HepG2 (cell line): ENCODE measurements at regions not wholly inside any gene's neighbourhood (a gene's known extent, or its start where the extent isn't known, plus 50 kb on each side); places are given as distances from the start of the nearest gene placed in this dataset.

ENCODE experiments used
- ATAC-seq: fragments of 200-7000 bp; cut with Tn5 transposase; 3 replicates; pipeline ENCODE4 v1.9.1; 2020; ENCODE audit warnings: mild to moderate bottlenecking, moderate library complexity
- BruUV-seq: library from RNA; stranded (reverse); fragments of 400-500 nt; replicated peaks from 2 replicates; lab custom pipeline; 2021; lab: Mats Ljungman, UMichigan
- CTCF ChIA-PET: fragments of 300-600 bp; formaldehyde crosslinking; extraction: SDS; loops from one replicate; lab custom pipeline; 2021; ENCODE audit warnings: low total read pairs, inconsistent platforms, low intra/inter-chr PET ratio; lab: Yijun Ruan, JAX
- POLR2A ChIA-PET: fragments of 350-600 bp; sonication (Branson Sonifier 250); formaldehyde crosslinking; loops from one replicate; lab custom pipeline; 2020; ENCODE audit warnings: antibody characterized with exemption, inconsistent platforms; lab: Yijun Ruan, JAX
- DNase-seq: peaks from one replicate; pipeline ENCODE4 v3.0.0-alpha.2; 2015; ENCODE audit warnings: low spot score
- FAIRE-seq: peaks from 3 replicates; lab custom pipeline; 2011; peaks lifted over from hg19 to GRCh38; lab: Jason Lieb, UNC
- H2AFZ ChIP-seq: one replicate; pipeline ENCODE4 v1.6.1; 2011; ENCODE audit warnings: low read length, inconsistent platforms
- H3K27ac ChIP-seq: fragments of 300-600 bp; 3 replicates; pipeline ENCODE4 v1.8.0; 2011; ENCODE audit warnings: mixed run types, mild to moderate bottlenecking, mixed read lengths, low read length, inconsistent platforms; ENCODE audit not compliant: insufficient read depth; ENCODE audit errors: extremely low read length
- H3K27me3 ChIP-seq, 2 experiments: fragments of 200-600 bp in 1 of 2; 2 replicates in 1 of 2; 3 replicates in 1 of 2; pipeline versions ENCODE4 v1.6.0 to v1.8.0; 2011; ENCODE audit warnings: low read length in 2 of 2, mild to moderate bottlenecking in 2 of 2, moderate library complexity in 2 of 2, inconsistent platforms in 1 of 2; ENCODE audit not compliant: insufficient read depth in 2 of 2, control insufficient read depth in 1 of 2
- H3K36me3 ChIP-seq, 2 experiments: fragments of 200-600 bp in 1 of 2; replicated peaks in 1 of 2; 2 replicates in 1 of 2; 3 replicates in 1 of 2; pipeline versions ENCODE4 v1.5.1 to v1.8.0; 2011; ENCODE audit warnings: low read length in 2 of 2, inconsistent platforms in 1 of 2; ENCODE audit not compliant: insufficient read depth in 2 of 2, control insufficient read depth in 1 of 2
- H3K4me1 ChIP-seq: 2 replicates; pipeline ENCODE4 v1.5.1; 2012; ENCODE audit warnings: low read length, inconsistent platforms; ENCODE audit not compliant: insufficient read depth
- H3K4me2 ChIP-seq: 2 replicates; pipeline ENCODE4 v1.6.0; 2011; ENCODE audit warnings: low read depth, low read length, inconsistent platforms
- H3K4me3 ChIP-seq, 3 experiments: fragments of 200-600 bp in 1 of 3; sonication (generic), shearing (Covaris generic) in 1 of 3; replicated peaks in 1 of 3; 2 replicates each; pipeline ENCODE4 v1.5.1; 2011 to 2016; ENCODE audit warnings: low read length in 3 of 3, inconsistent platforms in 2 of 3, low read depth in 2 of 3, mild to moderate bottlenecking in 2 of 3, control low read depth in 1 of 3, mixed read lengths in 1 of 3; ENCODE audit not compliant: insufficient read depth in 1 of 3
- H3K79me2 ChIP-seq: one replicate; pipeline ENCODE4 v1.6.1; 2011; ENCODE audit warnings: low read length, inconsistent platforms; ENCODE audit not compliant: insufficient read depth
- H3K9ac ChIP-seq: 2 replicates; pipeline ENCODE4 v1.6.0; 2011; ENCODE audit warnings: mild to moderate bottlenecking, low read depth, low read length, inconsistent platforms; ENCODE audit not compliant: insufficient read depth
- H3K9me3 ChIP-seq: 2 replicates; pipeline ENCODE4 v1.5.1; 2012; ENCODE audit warnings: mild to moderate bottlenecking, low read length
- H4K20me1 ChIP-seq: 2 replicates; pipeline ENCODE4 v1.6.0; 2011; ENCODE audit warnings: inconsistent platforms, mild to moderate bottlenecking, low read length, moderate library complexity; ENCODE audit not compliant: insufficient read depth
- ATF3 ChIP-seq: sonication (generic); formaldehyde crosslinking; IDR thresholded peaks from 2 replicates; pipeline ENCODE4 v1.4.0; 2020; ENCODE audit warnings: missing genetic modification reagents
- GLMP ChIP-seq: sonication (generic); formaldehyde crosslinking; IDR thresholded peaks from 2 replicates; pipeline ENCODE4 v1.9.0; 2021; ENCODE audit warnings: missing genetic modification reagents, mild to moderate bottlenecking, borderline replicate concordance
- KLF6 ChIP-seq: IDR thresholded peaks from 2 replicates; pipeline ENCODE4 v1.8.0; 2016; ENCODE audit warnings: missing biosample characterization, missing genetic modification reagents
- MAFG ChIP-seq: sonication (generic); formaldehyde crosslinking; IDR thresholded peaks from 2 replicates; pipeline ENCODE4 v1.5.1; 2020; ENCODE audit warnings: mild to moderate bottlenecking, missing genetic modification reagents
- PHF21A ChIP-seq: sonication (generic); formaldehyde crosslinking; IDR thresholded peaks from 2 replicates; pipeline ENCODE4 v1.5.0; 2020; ENCODE audit warnings: mild to moderate bottlenecking, missing genetic modification reagents
- PLSCR1 ChIP-seq: sonication (generic); formaldehyde crosslinking; IDR thresholded peaks from 2 replicates; pipeline ENCODE4 v1.5.0; 2020; ENCODE audit warnings: missing genetic modification reagents, mild to moderate bottlenecking, borderline replicate concordance
- TRAFD1 ChIP-seq: sonication (generic); formaldehyde crosslinking; IDR thresholded peaks from 2 replicates; pipeline ENCODE4 v1.5.1; 2020; ENCODE audit warnings: missing genetic modification reagents, mild to moderate bottlenecking, borderline replicate concordance
- ZFP91 ChIP-seq: sonication (generic); formaldehyde crosslinking; IDR thresholded peaks from 2 replicates; pipeline ENCODE4 v1.9.0; 2022; ENCODE audit warnings: missing genetic modification reagents, mild to moderate bottlenecking, borderline replicate concordance
- ZNF160 ChIP-seq: sonication (generic); formaldehyde crosslinking; IDR thresholded peaks from 2 replicates; pipeline ENCODE4 v1.8.0; 2022; ENCODE audit warnings: mild to moderate bottlenecking, inconsistent platforms, missing genetic modification reagents
- ZNF282 ChIP-seq: fragments of 450-650 bp; IDR thresholded peaks from 2 replicates; pipeline ENCODE4 v1.6.1; 2018; ENCODE audit not compliant: partially characterized antibody
- ZNF451 ChIP-seq: sonication (generic); formaldehyde crosslinking; IDR thresholded peaks from 2 replicates; pipeline ENCODE4 v1.5.0; 2020; ENCODE audit warnings: mild to moderate bottlenecking, missing genetic modification reagents
- ZNF563 ChIP-seq: sonication (generic); formaldehyde crosslinking; IDR thresholded peaks from 2 replicates; pipeline ENCODE4 v1.8.0; 2022; ENCODE audit warnings: mild to moderate bottlenecking, moderate library complexity, missing genetic modification reagents
- ZNF704 ChIP-seq: sonication (generic); formaldehyde crosslinking; IDR thresholded peaks from 2 replicates; pipeline ENCODE4 v1.8.1; 2023; ENCODE audit warnings: mild to moderate bottlenecking, inconsistent platforms, moderate library complexity, missing genetic modification reagents, borderline replicate concordance
- ZNF749 ChIP-seq: sonication (generic); formaldehyde crosslinking; IDR thresholded peaks from 2 replicates; pipeline ENCODE4 v1.8.0; 2022; ENCODE audit warnings: mild to moderate bottlenecking, missing genetic modification reagents, moderate library complexity, borderline replicate concordance
- ZNF83 ChIP-seq: sonication (generic); formaldehyde crosslinking; IDR thresholded peaks from 2 replicates; pipeline ENCODE4 v1.4.0; 2020; ENCODE audit warnings: missing genetic modification reagents, mild to moderate bottlenecking, borderline replicate concordance
- WGBS: methylation state at CpG from one replicate; pipeline ENCODE4 v1.1.6; 2017; ENCODE audit warnings: low lambda C conversion rate; 5-methylcytosine and 5-hydroxymethylcytosine counted together
- in situ Hi-C: cut with HindIII; loops from 2 replicates; pipeline ENCODE4 v1.10.0; 2017; ENCODE audit warnings: low pct_unique_long_range_greater_than_20kb; ENCODE audit not compliant: extremely low pct_ligation_motif_present
- intact Hi-C: fragments of 100-400 bp; cut with micrococcal nuclease; formaldehyde crosslinking; loops from one replicate; pipeline ENCODE4 v1.10.0; 2022; ENCODE audit not compliant: unreplicated experiment

GRCh38 chr7:47095946-47096345 is 486.0 kb downstream of the TNS3 start (continued):
- no peak for TF ChIP-seq PLSCR1

GRCh38 chr7:47094462-47094861 is 487.4 kb downstream of the TNS3 start:
- H3K27me3 ChIP-seq = peaks cover 0 to 4% of the 10 kb centered on the region in 2 experiments; a peak in 1 of 5 replicates
- in situ Hi-C loops = no loop called here
- DNase-seq (no peak), ATAC-seq (no peak), FAIRE-seq (no peak)
- H3K4me2 ChIP-seq = no peak overlapping the region
- ChIA-PET CTCF (no interaction called here), POLR2A (no interaction called here)
- H3K4me1 ChIP-seq = peaks cover under 1% of the 10 kb centered on the region; the same call in 1 of the 2 replicates
- 39% methylated on average over 7 of the region's 7 CpGs for WGBS
- H3K4me3 ChIP-seq = no peak overlapping the region
- no TSS peak for BruUV-seq
- H3K9ac ChIP-seq = no peak overlapping the region
- H4K20me1 ChIP-seq = no peaks in the 10 kb centered on the region
- no peaks in the 10 kb centered on the region for H3K9me3 ChIP-seq
- no peak overlapping the region for H3K27ac ChIP-seq
- TF ChIP-seq ZNF704 (no peak), ZNF451 (CRISPR knock-in tag) (no peak), ATF3 (no peak), GLMP (CRISPR knock-in tag) (no peak), ZNF563 (CRISPR knock-in tag) (no peak), PHF21A (no peak), ZNF749 (CRISPR knock-in tag) (no peak), ZNF282 (no peak), ZNF83 (no peak), ZFP91 (CRISPR knock-in tag) (no peak), ZNF160 (CRISPR knock-in tag) (no peak), KLF6 (CRISPR knock-in tag) (no peak), TRAFD1 (no peak), MAFG (CRISPR knock-in tag) (no peak)
- H2AFZ ChIP-seq = no peak overlapping the region
- intact Hi-C loops = no loop called here
- H3K79me2 ChIP-seq = no peaks in the 10 kb centered on the region
- H3K36me3 ChIP-seq = no peaks in the 10 kb centered on the region
